ENCODE measurements at regions not wholly inside any gene's neighbourhood (a gene's known extent, or its start where the extent isn't known, plus 50 kb on each side); places are given as distances from the start of the nearest gene placed in this dataset.
A peak's percentile ranks its signal among the peaks of the same experiment; 100 is the strongest.

DNA sequence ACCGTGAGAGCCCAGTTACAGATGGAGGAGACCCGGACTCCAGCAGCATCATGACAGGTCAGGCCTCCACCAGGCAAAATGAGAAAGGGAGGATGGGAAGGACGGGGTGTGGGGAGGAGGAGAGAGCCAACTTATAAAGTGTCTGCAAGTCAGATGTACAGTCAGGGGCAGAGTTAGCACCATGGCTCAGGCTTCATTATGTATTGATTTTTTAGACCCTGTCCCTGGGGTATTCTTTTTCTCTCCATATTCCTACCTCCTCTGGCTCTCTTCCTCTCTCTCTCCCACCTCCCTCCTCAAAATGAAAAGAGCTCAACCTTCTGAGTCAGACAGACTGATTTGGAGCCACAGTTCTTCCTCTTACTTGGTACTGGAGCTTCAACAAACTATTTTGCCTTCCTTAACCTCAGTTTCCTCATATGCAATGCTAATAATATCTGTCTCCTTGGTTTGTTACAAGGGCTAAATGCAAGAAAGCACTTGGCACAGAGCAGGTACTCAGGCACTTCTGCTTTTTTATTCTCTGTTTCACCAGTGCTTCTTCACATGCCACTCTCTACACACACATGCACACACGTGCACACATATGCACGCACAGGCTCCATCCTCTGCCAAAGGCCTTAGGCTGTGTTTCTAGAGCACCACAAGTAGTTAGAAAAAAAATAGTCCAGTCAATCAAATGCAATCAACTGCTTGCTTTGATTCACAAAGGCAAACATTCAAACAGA, 92.3 kb upstream of the PKDCC start:
- Mint-ChIP-seq H3K4me3 (ENCODE audit: unreplicated experiment) (no peak overlapping the region), H3K9me3 (ENCODE audit: low read depth) (no peaks in the 10 kb centered on the region), H3K36me3 (ENCODE audit: low read depth) (no peaks in the 10 kb centered on the region), H3K27ac (ENCODE audit: unreplicated experiment) (peak overlapping the region; percentile 74), H3K27me3 (ENCODE audit: low read depth) (no peaks in the 10 kb centered on the region), H3K4me1 (ENCODE audit: low read depth) (peaks cover 59% of the 10 kb centered on the region)
- DNase-seq (ENCODE audit: low spot score) = no peak
- TF ChIP-seq, protein P1, sequence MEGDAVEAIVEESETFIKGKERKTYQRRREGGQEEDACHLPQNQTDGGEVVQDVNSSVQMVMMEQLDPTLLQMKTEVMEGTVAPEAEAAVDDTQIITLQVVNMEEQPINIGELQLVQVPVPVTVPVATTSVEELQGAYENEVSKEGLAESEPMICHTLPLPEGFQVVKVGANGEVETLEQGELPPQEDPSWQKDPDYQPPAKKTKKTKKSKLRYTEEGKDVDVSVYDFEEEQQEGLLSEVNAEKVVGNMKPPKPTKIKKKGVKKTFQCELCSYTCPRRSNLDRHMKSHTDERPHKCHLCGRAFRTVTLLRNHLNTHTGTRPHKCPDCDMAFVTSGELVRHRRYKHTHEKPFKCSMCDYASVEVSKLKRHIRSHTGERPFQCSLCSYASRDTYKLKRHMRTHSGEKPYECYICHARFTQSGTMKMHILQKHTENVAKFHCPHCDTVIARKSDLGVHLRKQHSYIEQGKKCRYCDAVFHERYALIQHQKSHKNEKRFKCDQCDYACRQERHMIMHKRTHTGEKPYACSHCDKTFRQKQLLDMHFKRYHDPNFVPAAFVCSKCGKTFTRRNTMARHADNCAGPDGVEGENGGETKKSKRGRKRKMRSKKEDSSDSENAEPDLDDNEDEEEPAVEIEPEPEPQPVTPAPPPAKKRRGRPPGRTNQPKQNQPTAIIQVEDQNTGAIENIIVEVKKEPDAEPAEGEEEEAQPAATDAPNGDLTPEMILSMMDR (IDR thresholded peaks at IDR 0.05) = no peak

DNA sequence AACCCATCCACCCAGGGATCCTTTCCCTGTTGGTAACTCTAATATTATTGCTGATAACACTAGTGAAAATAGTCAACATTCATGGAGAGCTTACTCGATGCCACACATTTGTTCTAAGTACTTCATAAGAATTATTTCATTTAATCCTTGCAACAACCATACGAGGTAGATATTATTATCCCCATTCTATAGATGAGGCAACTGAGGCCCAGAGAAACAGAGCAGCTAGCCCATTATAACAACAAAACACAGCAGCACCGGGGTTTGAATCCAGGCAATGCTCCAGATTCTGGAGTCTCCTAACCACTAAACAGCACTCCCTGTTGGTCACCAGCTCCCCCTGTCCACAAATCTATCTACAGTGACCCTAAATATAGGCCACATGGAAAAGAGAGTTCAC, 90.4 kb upstream of the PKDCC start:
- Mint-ChIP-seq H3K4me3 (ENCODE audit: unreplicated experiment) (no peak overlapping the region), H3K36me3 (ENCODE audit: low read depth) (no peaks in the 10 kb centered on the region), H3K4me1 (ENCODE audit: low read depth) (peaks cover 61% of the 10 kb centered on the region), H3K27me3 (ENCODE audit: low read depth) (no peaks in the 10 kb centered on the region), H3K9me3 (ENCODE audit: low read depth) (no peaks in the 10 kb centered on the region), H3K27ac (ENCODE audit: unreplicated experiment) (no peak overlapping the region)
- TF ChIP-seq, protein P1 (IDR thresholded peaks at IDR 0.05) = no peak
- DNase-seq (ENCODE audit: low spot score) = no peak

DNA sequence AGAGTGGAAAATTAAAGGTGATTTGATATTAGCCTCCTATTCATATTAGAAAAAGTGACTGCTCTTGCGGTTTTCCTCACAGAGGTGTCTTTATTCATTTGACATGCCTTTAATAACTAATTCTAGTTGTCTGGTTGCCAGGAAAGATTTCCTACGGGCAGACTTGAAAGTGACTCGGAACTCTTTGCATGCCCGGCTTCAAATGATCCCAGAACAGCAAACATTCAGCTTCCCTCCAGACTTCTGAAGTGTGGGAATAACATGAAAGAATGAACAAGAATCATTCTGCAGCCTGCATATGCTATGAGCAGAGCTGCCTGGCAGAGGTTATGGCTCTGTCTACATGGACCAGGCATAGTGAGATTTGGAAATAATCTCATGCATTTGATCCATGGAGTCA, 89.6 kb upstream of the PKDCC start:
- DNase-seq (ENCODE audit: low spot score) = no peak
- Mint-ChIP-seq H3K4me1 (ENCODE audit: low read depth) (peaks cover 68% of the 10 kb centered on the region), H3K4me3 (ENCODE audit: unreplicated experiment) (no peak overlapping the region), H3K36me3 (ENCODE audit: low read depth) (no peaks in the 10 kb centered on the region), H3K27me3 (ENCODE audit: low read depth) (no peaks in the 10 kb centered on the region), H3K9me3 (ENCODE audit: low read depth) (no peaks in the 10 kb centered on the region), H3K27ac (ENCODE audit: unreplicated experiment) (peak overlapping the region; percentile 71)
- TF ChIP-seq, protein P1 (IDR thresholded peaks at IDR 0.05) = no peak

DNA sequence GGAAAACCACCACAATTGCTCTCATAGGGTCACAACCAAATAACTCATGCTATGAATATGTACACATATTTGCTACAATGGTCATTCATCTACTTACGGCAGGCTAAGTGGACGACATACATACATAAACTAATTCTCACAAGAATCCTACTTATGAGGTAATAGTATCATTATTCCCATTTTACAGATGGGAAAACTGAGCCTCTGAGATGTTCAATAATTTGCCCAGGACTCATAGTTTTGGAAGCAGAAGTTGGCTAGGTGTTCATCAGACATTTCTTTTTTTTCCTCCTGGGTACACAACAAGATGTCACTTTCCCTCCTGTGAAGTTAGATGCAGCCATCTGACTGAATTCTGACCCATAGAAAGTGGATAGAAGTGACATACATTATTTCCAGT, 89.0 kb upstream of the PKDCC start:
- TF ChIP-seq, protein P1 (IDR thresholded peaks at IDR 0.05) = no peak
- H3K4me1 Mint-ChIP-seq (ENCODE audit: low read depth) = peaks cover 69% of the 10 kb centered on the region
- no peak overlapping the region for H3K4me3 Mint-ChIP-seq (ENCODE audit: unreplicated experiment)
- no peaks in the 10 kb centered on the region for H3K36me3 Mint-ChIP-seq (ENCODE audit: low read depth)
- H3K27me3 Mint-ChIP-seq (ENCODE audit: low read depth) = no peaks in the 10 kb centered on the region
- DNase-seq (ENCODE audit: low spot score) = no peak
- H3K27ac Mint-ChIP-seq (ENCODE audit: unreplicated experiment) = no peak overlapping the region
- no peaks in the 10 kb centered on the region for H3K9me3 Mint-ChIP-seq (ENCODE audit: low read depth)

DNA sequence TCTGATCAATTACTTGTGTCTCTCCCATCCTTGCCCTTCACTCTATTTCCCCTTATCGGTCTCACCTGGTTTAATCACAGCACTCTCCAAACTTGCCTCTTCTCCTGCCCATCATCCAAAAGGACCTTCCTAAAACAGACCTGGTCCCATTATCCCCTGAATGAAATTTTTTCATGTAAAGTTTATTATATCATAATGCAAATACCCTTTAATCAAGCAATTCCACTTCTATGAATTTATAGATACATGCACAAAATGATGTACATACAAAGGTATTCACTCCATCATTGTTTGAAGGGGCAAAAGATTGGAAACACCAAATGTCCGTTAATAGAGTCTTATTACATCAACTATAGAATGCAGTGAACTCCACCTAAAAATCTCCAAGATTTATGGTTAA, 88.1 kb upstream of the PKDCC start:
- no peaks in the 10 kb centered on the region for H3K9me3 Mint-ChIP-seq (ENCODE audit: low read depth)
- peaks cover 71% of the 10 kb centered on the region for H3K4me1 Mint-ChIP-seq (ENCODE audit: low read depth)
- H3K4me3 Mint-ChIP-seq (ENCODE audit: unreplicated experiment) = no peak overlapping the region
- no peak overlapping the region for H3K27ac Mint-ChIP-seq (ENCODE audit: unreplicated experiment)
- no peaks in the 10 kb centered on the region for H3K27me3 Mint-ChIP-seq (ENCODE audit: low read depth)
- H3K36me3 Mint-ChIP-seq (ENCODE audit: low read depth) = no peaks in the 10 kb centered on the region
- TF ChIP-seq, protein P1 (IDR thresholded peaks at IDR 0.05) = no peak
- no peak for DNase-seq (ENCODE audit: low spot score)

Data from chondrocyte (in vitro differentiated cells).